Stimulated activated CD4-positive, alpha-beta T cell treated with anti-CD3 and anti-CD28 coated beads, Interleukin-4, amount 100 ng/mL, for 24 hours (primary cell): ENCODE measurements at regions not wholly inside any gene's neighbourhood (a gene's known extent, or its start where the extent isn't known, plus 50 kb on each side); places are given as distances from the start of the nearest gene placed in this dataset.

Experiments
- DNase-seq: peaks from one replicate; pipeline ENCODE4 v3.0.0-alpha.2; 2020

- DNase-seq: no peak
Measured at GRCh38 chr5:118258223-118258622, 730.1 kb downstream of the DTWD2 start.

DNA sequence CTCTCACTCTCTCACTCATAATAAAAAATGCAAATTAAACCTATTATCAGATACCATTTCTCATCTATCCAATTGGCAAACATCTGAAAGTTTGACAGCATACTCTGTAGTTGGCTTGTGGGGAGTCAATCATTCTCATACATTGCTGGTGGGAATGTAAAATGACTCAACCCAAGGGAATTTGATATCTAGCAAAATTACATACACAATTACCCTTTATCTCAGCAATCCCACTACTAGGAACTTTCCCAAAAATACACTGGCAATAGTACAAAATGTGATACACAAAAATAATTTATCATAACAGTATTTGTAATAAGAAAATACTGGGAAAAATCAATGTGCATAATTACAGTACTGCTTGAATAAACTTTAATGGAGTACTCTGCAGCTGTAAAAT, 731.3 kb downstream of the DTWD2 start:
- no peak for DNase-seq

DNA sequence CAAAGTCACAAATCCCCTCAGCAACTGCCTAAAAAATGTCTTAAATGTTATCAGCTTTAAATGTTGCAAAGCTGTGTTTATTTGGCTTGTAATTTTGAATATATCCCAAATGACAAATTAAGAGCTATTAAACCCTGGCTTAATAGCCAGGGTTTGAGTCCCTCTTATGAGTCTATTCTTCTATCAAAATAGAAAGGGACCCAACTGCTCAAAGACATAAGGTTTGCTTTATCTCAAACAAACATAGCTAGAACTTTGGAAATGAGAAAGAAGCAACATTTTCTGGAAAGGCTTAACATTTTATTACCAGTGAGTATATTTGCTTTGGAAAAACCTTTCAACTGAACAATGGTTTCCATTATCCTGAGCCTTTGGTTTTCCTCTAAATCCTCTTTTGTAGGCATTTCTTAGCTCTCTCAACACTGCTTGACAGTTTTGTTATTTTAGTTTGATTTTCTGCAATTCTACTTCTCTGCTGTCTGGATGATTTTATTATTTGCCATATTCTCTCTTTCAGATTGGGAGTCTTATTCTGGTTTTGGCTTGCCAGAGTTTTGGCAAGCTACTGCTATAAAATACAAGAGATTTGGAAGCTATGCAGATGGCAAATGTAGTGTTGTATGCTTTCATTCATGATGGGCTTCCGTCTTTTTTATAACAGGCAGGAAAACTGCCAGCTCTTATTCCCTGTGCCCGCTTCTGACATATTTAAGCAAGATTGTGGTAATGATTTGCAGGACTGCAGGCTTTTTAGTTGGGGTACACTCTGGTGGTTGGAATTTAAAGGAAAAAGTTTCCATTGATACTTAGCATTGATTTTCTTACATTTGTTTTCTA, 734.9 kb downstream of the DTWD2 start:
- DNase-seq: no peak

GRCh38 chr5:118249386-118249785, 739.0 kb downstream of the DTWD2 start:
- no peak for DNase-seq

DNA sequence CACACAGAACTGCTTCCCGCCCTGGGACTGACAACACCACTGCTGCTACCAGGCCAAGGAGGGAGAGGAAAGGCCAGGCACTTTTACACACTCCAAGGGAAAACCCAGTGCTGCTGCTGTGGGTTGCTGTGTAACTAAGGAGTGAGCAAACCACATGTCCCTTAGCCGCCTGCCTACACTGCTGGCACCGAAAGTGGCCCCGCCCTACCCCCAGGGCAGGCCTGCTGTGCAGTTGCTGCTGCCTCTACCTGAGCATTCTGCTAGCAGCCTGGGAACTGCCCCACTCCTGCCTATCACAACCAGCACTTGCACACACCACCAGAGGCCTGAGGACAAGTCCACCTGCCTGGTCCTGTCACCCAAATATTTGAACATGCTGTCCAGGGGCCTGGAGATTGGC, 740.9 kb downstream of the DTWD2 start:
- no peak for DNase-seq

DNA sequence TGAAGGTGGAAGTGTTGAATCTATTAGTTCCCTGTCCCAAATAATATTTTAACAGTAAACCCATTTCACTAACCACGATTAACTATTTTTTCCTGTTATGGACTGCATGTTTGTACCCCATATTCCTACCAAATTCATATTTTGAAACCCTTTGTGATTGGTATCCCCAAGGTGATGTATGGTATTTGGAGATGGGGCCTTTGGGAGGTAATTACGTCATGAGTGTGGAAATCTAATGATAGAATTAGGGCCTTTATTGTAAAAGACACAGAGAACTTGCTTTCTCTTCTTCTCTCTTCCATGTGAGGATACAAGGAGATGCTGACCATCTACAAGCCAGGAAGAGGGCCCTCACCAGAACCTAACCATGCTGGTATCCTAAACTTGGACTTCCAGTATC, 744.7 kb downstream of the DTWD2 start:
- DNase-seq: no peak

DNA sequence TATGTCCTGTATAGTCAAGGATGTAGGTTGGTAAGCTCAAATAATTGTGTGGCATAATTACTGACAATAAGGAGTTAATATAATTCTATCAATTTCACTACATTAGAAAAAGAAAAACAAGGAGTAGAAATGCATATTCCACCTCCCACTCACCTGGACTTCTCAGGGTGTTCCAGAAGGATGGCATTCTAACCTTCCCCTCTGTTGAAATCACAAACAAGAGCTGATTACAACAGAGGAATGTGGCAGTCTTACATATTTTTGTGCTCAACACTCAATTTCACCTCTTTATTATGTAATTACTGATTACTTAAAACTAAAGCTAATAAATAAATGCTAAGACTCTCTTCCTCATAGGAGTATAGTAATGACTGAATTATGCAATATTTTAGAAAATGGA, 745.3 kb downstream of the DTWD2 start:
- no peak for DNase-seq

DNA sequence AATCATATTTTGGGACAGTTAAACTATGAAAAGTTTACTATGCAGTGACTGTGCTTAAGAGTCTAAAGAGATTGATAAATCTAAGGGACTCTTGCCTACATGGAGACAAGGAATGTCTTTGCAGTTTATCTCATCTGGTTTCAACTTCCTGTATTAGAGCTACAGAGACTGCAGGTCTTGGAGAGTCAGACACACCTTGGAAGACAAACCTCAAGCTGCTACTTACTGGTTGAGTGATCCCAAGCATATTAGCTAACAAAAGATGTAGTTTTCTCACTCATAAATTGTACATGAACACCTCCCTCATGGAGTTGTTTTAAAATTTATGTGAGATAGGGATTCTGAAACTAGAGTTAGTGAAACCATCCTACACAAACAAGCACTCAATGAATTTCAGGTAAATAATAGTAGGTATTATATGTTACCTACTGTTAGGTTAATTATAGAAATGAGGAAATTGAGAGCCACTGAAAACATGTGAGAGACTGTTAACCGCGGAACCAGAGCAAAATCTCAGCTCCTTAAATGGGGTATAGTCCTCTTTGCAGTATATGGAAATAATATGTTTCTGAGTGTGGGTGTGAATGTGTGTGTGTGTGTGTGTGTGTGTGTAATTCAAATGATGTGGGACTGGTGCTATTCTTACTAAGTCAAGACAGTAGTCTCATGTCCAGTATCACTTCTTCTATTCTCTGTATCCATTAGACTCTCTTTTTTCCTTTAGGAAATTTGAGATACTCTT, 752.1 kb downstream of the DTWD2 start:
- DNase-seq: no peak

DNA sequence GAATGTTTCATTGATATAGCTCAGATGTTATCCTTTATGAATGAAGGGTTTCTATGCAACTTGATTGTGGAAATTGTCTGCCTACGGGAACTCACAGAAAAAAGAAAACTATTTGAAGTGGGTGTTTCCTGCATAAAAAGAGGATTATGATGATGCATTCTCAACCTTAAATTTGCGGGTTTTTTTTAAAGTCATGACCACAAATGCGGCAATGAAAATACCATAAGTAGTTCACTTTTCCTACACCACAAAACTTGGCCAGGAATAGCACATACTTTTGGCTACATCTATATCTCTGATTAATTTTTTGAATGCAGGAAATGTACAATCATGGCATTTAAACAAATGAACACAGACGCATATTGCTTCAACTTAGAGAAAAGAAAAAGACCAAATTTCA, 754.7 kb downstream of the DTWD2 start:
- DNase-seq: no peak

DNA sequence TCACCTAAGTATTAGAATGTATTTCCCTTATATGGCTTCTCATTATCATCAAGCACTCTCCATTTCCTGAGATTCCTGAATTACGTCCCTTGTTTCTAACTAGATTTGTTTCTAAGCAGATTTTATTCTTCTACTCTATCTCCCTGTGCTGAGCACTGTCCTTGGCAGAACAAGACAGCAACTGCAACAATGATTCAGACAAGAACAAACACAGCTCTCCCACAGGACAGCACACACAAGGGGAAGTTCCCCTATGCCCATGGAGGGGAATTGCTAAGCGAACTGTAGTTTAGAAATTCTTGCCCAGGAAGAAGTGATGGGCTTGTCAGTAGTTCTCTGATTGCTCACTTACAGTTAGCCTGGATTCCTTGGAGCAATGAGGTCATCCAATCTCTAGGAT, 759.9 kb downstream of the DTWD2 start:
- no peak for DNase-seq

- DNase-seq: no peak
Measured at GRCh38 chr5:118224546-118224945, 763.8 kb downstream of the DTWD2 start.

DNA sequence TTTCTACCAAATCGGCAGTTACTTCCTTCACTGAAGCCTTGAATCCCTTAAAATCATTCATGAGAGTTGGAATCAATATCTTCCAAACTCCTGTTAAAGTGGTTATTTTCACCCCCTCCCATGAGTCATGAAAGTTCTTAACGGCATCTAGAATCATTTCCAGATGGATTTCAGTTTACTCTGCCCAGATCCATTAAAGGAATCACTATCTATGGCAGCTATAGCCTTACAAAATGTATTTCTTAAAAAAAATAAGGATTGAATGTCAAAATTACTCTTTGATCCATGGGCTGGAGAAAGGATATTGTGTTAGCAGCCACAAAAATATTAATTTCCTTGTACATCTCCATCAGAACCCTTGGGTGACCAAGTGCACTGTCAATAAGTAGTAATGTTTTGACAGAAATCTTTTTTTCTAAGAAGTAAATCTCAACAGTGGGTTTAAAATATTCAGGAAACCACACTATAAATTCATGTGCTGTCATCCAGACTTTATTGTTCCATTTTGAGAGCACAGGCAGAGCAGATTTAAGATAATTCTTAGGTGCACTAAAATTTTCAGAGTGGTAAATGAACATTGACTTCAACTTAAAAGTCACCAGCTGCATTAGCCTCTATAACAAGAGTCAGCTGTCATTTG, 767.7 kb downstream of the DTWD2 start:
- DNase-seq: no peak

DNA sequence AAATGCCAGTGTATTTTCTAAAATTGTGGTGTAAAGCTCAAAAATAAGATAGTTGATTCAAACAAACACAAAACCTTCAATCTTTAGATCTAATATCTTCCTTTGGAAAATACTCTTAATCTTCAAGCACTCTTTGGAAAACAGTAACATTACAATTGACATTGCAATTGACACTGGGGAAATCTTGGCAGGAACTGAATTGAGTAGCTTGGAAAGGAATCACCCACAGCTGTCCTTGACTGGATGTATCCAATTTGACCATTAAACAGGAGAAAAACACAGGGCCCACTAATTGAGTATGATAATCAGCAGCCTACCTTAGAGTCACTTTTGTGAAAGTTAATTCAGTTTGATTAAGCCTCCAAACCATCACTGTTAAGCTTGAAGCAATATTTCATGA, 776.7 kb downstream of the DTWD2 start:
- no peak for DNase-seq

GRCh38 chr5:118208031-118208453, 780.3 kb downstream of the DTWD2 start:
- DNase-seq: no peak

- DNase-seq: no peak
Measured at GRCh38 chr5:118199801-118200200, 788.5 kb downstream of the DTWD2 start.

GRCh38 chr5:118196229-118196628, 792.1 kb downstream of the DTWD2 start:
- DNase-seq: no peak

DNA sequence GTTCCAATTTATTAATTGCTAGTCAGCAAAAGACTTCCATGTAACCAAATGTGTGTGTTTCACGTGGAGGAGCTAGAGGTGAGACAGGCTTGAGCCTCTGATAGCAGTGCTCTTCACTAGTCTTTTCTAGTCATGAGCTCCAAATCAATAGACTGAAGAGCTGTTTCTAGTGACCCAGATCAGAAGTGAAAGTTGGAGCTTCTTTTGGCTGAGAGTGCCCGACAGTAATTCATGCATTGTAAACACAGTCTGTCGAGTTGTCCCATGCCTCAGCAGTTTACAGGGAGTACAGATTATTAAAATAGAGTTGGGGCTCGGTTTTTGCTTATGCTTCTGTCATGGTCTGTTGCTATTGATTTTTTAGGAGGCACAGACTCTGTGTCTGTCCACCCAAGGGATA, 793.1 kb downstream of the DTWD2 start:
- DNase-seq: no peak

DNA sequence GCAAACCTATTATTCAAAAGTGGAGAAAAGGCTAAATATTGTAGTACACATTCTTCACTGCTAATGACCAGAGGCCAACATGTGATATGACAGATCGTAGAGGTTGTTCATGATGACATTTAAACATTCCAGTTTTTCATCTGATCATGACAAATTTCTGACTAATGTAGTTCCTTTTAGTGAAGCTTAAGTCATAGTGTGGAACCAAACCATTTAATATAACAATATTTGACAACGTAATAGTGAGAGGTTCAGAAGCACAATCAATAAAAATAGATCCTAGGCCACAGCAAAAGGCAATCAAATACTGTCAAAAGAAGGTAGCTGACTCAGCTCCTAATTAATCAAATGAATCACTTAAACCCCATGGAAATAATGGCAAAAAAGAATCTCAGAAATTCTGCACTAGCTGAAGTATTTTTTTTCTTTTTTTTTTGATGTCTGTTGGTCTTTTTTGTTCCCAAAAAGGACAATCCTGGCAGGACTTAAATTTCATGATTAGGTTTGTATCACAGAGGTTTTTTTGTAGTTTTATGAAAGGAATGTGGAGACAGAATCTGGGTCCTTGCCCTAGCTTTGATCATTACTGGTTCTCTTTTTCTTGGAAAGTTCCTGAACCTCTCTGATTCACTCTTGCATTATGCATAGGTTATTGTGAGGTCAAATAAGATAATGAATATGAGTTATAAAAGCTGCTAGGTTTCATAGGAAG, 795.0 kb downstream of the DTWD2 start:
- no peak for DNase-seq

GRCh38 chr5:118185018-118185417, 803.3 kb downstream of the DTWD2 start:
- no peak for DNase-seq

DNA sequence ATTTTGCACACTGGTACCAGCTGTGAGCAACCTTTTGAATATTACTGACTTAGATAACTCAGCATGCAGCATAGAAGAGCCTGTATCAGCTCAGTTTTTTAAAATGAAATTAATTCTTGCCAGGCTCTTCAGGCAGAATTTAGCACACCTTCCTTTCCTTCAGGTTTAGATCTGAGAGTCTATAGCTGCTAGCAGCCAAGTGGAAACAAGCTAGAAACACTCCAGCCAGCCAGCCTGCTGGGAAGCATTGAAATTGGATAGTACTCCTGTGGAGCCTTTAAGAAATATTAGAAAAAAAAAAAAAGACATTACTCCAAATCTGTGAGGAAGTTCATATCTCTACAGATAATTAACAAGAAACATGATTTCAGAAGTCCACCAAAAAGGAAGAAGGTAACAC, 812.2 kb downstream of the DTWD2 start:
- DNase-seq: no peak

- no peak for DNase-seq
Measured at GRCh38 chr5:118174671-118175070, 813.7 kb downstream of the DTWD2 start.

DNA sequence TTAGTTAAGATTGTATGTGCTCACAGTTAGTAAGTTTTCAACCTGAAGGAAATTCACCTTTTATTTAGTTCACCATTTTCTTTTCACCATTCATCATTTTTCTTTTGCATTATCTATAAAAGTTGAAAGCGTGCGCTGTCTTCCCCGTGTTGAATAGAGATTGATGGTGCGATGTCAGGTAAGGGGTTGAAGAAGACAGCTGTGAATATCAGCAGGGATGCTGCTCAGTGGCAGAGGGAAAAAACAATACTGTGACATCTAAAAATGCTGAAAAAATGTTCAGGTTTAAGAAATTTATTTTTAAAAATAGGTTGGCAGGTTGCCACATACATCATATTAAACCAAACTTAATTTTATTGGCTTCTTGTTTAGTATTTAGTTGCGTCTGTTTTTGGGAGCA, 815.0 kb downstream of the DTWD2 start:
- DNase-seq: no peak

- DNase-seq: no peak
Measured at GRCh38 chr5:118165619-118166018, 822.7 kb downstream of the DTWD2 start.
